B cell (primary cell): ENCODE measurements at regions not wholly inside any gene's neighbourhood (a gene's known extent, or its start where the extent isn't known, plus 50 kb on each side); places are given as distances from the start of the nearest gene placed in this dataset.

Experiments used
- ATAC-seq: fragments of 200-7000 bp; cut with Tn5 transposase; one replicate; pipeline ENCODE4 v1.10.0; 2021; ENCODE audit warnings: low read depth, mild to moderate bottlenecking, moderate number of reproducible peaks, moderate library complexity
- CTCF ChIA-PET: fragments of 350-600 bp; sonication (Branson Sonifier 250); formaldehyde crosslinking; loops from one replicate; lab custom pipeline; 2021; ENCODE audit warnings: antibody characterized with exemption, inconsistent platforms; lab: Charles Lee
- POLR2A ChIA-PET: fragments of 350-600 bp; sonication (Branson Sonifier 250); formaldehyde crosslinking; loops from one replicate; lab custom pipeline; 2021; ENCODE audit warnings: antibody characterized with exemption; lab: Charles Lee
- DNase-seq: peaks from one replicate; pipeline ENCODE4 v3.0.0; 2013
- H2AFZ ChIP-seq: 2 replicates; pipeline ENCODE4 v1.6.1; 2012; ENCODE audit warnings: mild to moderate bottlenecking, low read depth, low read length; ENCODE audit not compliant: insufficient read depth, poor library complexity, severe bottlenecking
- H3K27ac ChIP-seq, 2 donors: 1 replicate in 1 of 2; 2 replicates in 1 of 2; pipeline ENCODE4 v1.5.1; 2012 to 2013; ENCODE audit warnings: low read length in 2 of 2, mild to moderate bottlenecking in 2 of 2, moderate library complexity in 1 of 2
- H3K27me3 ChIP-seq, 4 experiments: fragments of 200-600 bp in 1 of 4; sonication (generic) in 1 of 4; replicated peaks in 1 of 4; 1 replicate in 2 of 4; 2 replicates in 2 of 4; pipeline versions ENCODE4 v1.6.1 to v1.7.0; 2013 to 2016; ENCODE audit warnings: low read length in 3 of 4, mild to moderate bottlenecking in 2 of 4, mixed read lengths in 1 of 4, moderate library complexity in 1 of 4; ENCODE audit not compliant: insufficient read depth in 4 of 4, control insufficient read depth in 3 of 4; ENCODE audit errors: control extremely low read depth in 1 of 4
- H3K36me3 ChIP-seq, 2 experiments: replicated peaks in 1 of 2; 1 replicate in 1 of 2; 2 replicates in 1 of 2; pipeline versions ENCODE4 v1.6.1 to v1.7.1; 2013; ENCODE audit warnings: low read length in 1 of 2; ENCODE audit not compliant: insufficient read depth in 2 of 2, control insufficient read depth in 1 of 2; ENCODE audit errors: control extremely low read depth in 1 of 2, extremely low read depth in 1 of 2
- H3K4me1 ChIP-seq, 2 donors: fragments of 200-600 bp in 1 of 2; sonication (generic) in 1 of 2; 1 replicate in 1 of 2; 2 replicates in 1 of 2; pipeline versions ENCODE4 v1.5.1 to v1.6.1; 2013 to 2017; ENCODE audit warnings: low read length in 2 of 2; ENCODE audit not compliant: control insufficient read depth in 2 of 2, insufficient read depth in 2 of 2
- H3K4me2 ChIP-seq: replicated peaks from 2 replicates; pipeline ENCODE3; 2012; ENCODE audit warnings: mild to moderate bottlenecking, low read depth, low read length; ENCODE audit not compliant: poor library complexity, severe bottlenecking
- H3K4me3 ChIP-seq, 5 experiments: fragments of 200-600 bp in 1 of 5; sonication (generic) in 1 of 5; 1 replicate in 3 of 5; 2 replicates in 2 of 5; pipeline versions ENCODE4 v1.5.1 to v1.7.0; 2011 to 2016; ENCODE audit warnings: low read length in 4 of 5, mild to moderate bottlenecking in 4 of 5, low read depth in 2 of 5, control low read depth in 1 of 5, moderate library complexity in 1 of 5; ENCODE audit not compliant: insufficient read depth in 1 of 5; ENCODE audit errors: control extremely low read depth in 1 of 5, extremely low read depth in 1 of 5
- H3K79me2 ChIP-seq: fragments of 200-600 bp; sonication (generic); one replicate; pipeline ENCODE4 v1.6.0; 2016; ENCODE audit warnings: low read length; ENCODE audit not compliant: control insufficient read depth, insufficient read depth
- H3K9ac ChIP-seq: fragments of 200-600 bp; sonication (generic); 2 replicates; pipeline ENCODE4 v1.6.1; 2017; ENCODE audit warnings: mild to moderate bottlenecking, low read length, moderate library complexity
- H3K9me3 ChIP-seq, 3 donors: one replicate each; pipeline versions ENCODE4 v1.6.1 to v1.7.1; 2013; ENCODE audit warnings: low read length in 2 of 3; ENCODE audit not compliant: control insufficient read depth in 2 of 3, insufficient read depth in 1 of 3; ENCODE audit errors: control extremely low read depth in 1 of 3
- H4K20me1 ChIP-seq: 2 replicates; pipeline ENCODE4 v1.6.0; 2012; ENCODE audit warnings: mild to moderate bottlenecking, low read length; ENCODE audit not compliant: insufficient read depth, control insufficient read depth, poor library complexity, severe bottlenecking
- H3K27ac Mint-ChIP-seq: one replicate; pipeline ENCODE4 v1.8.0; 2021; ENCODE audit warnings: mixed read lengths
- H3K27me3 Mint-ChIP-seq: one replicate; pipeline ENCODE4 v1.8.0; 2021; ENCODE audit warnings: mixed read lengths
- H3K4me1 Mint-ChIP-seq: one replicate; pipeline ENCODE4 v1.8.0; 2021; ENCODE audit warnings: mixed read lengths
- H3K4me3 Mint-ChIP-seq: one replicate; pipeline ENCODE4 v1.8.0; 2021; ENCODE audit warnings: mixed read lengths
- H3K9me3 Mint-ChIP-seq: one replicate; pipeline ENCODE4 v1.8.0; 2022; ENCODE audit warnings: mixed read lengths; ENCODE audit not compliant: insufficient read depth
- CTCF ChIP-seq: fragments of 200-600 bp; IDR thresholded peaks from one replicate; pipeline ENCODE4 v1.8.0; 2022; ENCODE audit warnings: antibody characterized with exemption, mild to moderate bottlenecking
- EZH2 ChIP-seq: IDR thresholded peaks from 2 replicates; pipeline ENCODE4 v1.6.1; 2012; ENCODE audit warnings: borderline replicate concordance, low read depth, mild to moderate bottlenecking, moderate library complexity, low read length; ENCODE audit not compliant: insufficient read depth, poor library complexity, severe bottlenecking
- WGBS: methylation state at CpG from one replicate; pipeline ENCODE4 v1.1.5; 2013; ENCODE audit warnings: missing lambda C conversion rate; ENCODE audit not compliant: insufficient coverage; 5-methylcytosine and 5-hydroxymethylcytosine counted together
- intact Hi-C: fragments of 100-400 bp; cut with micrococcal nuclease; formaldehyde crosslinking; loops from one replicate; pipeline ENCODE4 v1.10.0; 2022

DNA sequence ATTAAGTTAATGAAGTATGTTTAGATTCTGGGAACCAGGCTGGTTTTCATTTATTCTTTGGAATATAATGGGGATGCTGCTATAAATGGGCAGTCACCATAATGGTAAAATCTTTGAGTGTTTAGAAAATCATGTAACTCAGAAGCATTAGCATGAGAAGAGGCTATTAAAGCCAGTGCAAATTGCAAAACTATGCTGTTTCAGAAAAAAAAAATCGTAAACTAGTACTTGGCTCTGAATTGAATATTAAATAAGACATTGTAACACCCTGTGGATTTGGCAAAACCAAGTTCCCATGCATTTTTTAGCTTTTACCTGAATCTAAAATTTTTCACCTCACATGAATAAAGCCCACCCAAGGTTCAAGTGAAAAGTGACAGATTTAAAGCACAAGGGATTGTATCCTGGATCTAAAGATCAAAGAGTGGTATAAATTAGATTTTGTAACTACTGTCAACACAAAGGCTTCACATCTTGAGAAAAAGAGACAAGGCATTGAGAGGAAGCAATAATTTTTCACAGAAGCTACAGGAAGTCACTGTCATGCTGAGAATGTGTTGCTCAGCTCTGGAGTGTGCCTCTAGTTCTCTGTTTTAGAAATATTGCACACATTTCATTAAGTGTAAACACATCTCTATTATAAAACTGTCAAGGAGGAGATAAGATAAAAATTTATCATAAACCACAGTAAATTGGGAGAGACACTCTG lies 142.2 kb downstream of the ABCA8 start:
- POLR2A ChIA-PET: no interaction called here

DNA sequence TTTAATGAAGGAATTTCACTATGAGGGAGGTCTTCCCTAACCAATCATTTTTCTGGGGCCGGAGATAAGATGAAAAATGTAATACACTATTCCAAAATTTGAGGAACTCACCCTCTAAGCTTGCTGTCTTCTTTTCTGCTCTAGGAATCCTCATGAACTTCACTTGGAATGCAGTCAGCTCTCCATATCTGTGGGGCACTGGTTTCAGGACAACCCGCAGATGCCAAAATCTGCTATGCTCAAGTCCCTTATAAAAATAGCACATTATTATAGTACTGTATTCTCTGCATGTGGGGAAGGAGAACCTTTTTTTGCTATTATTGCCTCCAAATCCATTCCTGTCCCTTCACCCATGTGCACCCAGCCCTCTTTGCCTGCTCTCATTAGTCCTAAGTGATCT lies 146.0 kb downstream of the ABCA8 start:
- ATAC-seq (no peak), DNase-seq (no peak)
- Histone ChIP-seq H3K4me3 (no peak overlapping the region), H3K9ac (no peak overlapping the region), H4K20me1 (no peaks in the 10 kb centered on the region), H3K9me3 (peaks cover 0 to 5% (median 3%) of the 10 kb centered on the region in 3 donors), H3K27me3 (no peaks in the 10 kb centered on the region), H3K4me2 (no peak overlapping the region), H3K36me3 (no peaks in the 10 kb centered on the region), H3K79me2 (no peaks in the 10 kb centered on the region), H3K27ac (no peak overlapping the region), H3K4me1 (no peaks in the 10 kb centered on the region), H2AFZ (no peak overlapping the region)
- intact Hi-C loops: no loop called here
- Mint-ChIP-seq H3K4me3 (no peak overlapping the region), H3K4me1 (no peaks in the 10 kb centered on the region), H3K27me3 (no peaks in the 10 kb centered on the region), H3K27ac (no peak overlapping the region), H3K9me3 (peaks cover 3% of the 10 kb centered on the region)
- CTCF ChIA-PET: no interaction called here
- POLR2A ChIA-PET: no interaction called here
- no CpG with 5 or more reads among the region's 2 CpGs for WGBS
- TF ChIP-seq EZH2 (no peak), CTCF (no peak)

More for the DNA sequence above, 142.2 kb downstream of the ABCA8 start:
- no peak for TF ChIP-seq CTCF
- TF ChIP-seq EZH2: no peak
- DNase-seq (no peak), ATAC-seq (no peak)
- Histone ChIP-seq H2AFZ (no peak overlapping the region), H4K20me1 (no peaks in the 10 kb centered on the region), H3K79me2 (no peaks in the 10 kb centered on the region), H3K27me3 (no peaks in the 10 kb centered on the region), H3K36me3 (no peaks in the 10 kb centered on the region), H3K4me2 (no peak overlapping the region), H3K4me3 (no peak overlapping the region), H3K27ac (no peak overlapping the region), H3K4me1 (no peaks in the 10 kb centered on the region), H3K9me3 (peaks cover 0 to 5% (median 3%) of the 10 kb centered on the region in 3 donors), H3K9ac (no peak overlapping the region)
- H3K4me1 Mint-ChIP-seq: no peaks in the 10 kb centered on the region
- CTCF ChIA-PET: no interaction called here
- H3K9me3 Mint-ChIP-seq: peaks cover 3% of the 10 kb centered on the region
- H3K27me3 Mint-ChIP-seq: no peaks in the 10 kb centered on the region
- intact Hi-C loops: no loop called here
- no peak overlapping the region for H3K4me3 Mint-ChIP-seq
- no CpG with 5 or more reads among the region's 1 CpG for WGBS
- no peak overlapping the region for H3K27ac Mint-ChIP-seq
